Colonic mucosa (tissue), 4 donors: ENCODE measurements at regions not wholly inside any gene's neighbourhood (a gene's known extent, or its start where the extent isn't known, plus 50 kb on each side); places are given as distances from the start of the nearest gene placed in this dataset.

ENCODE experiments used
- DNase-seq: peaks from one replicate; pipeline ENCODE4 v3.0.0-alpha.2; 2020
- H3K27ac ChIP-seq: fragments of 200-600 bp; one replicate; pipeline ENCODE4 v1.8.0; 2021
- H3K27me3 ChIP-seq: fragments of 200-600 bp; one replicate; pipeline ENCODE4 v1.8.0; 2021
- H3K36me3 ChIP-seq: fragments of 200-600 bp; one replicate; pipeline ENCODE4 v1.8.0; 2021
- H3K4me1 ChIP-seq: fragments of 200-600 bp; one replicate; pipeline ENCODE4 v1.8.0; 2021; ENCODE audit warnings: mild to moderate bottlenecking
- H3K4me3 ChIP-seq: fragments of 200-600 bp; one replicate; pipeline ENCODE4 v1.8.0; 2021
- H3K9ac ChIP-seq, 2 donors: one replicate each; pipeline ENCODE4 v1.7.0; 2013; ENCODE audit warnings: control low read depth in 2 of 2, low read depth in 2 of 2, low read length in 2 of 2
- H3K9me3 ChIP-seq: fragments of 200-600 bp; one replicate; pipeline ENCODE4 v1.8.0; 2021
- CTCF ChIP-seq: fragments of 200-600 bp; IDR thresholded peaks from one replicate; pipeline ENCODE4 v1.8.0; 2022; ENCODE audit warnings: antibody characterized with exemption, mild to moderate bottlenecking
- intact Hi-C: fragments of 100-400 bp; cut with DNase I; formaldehyde crosslinking; loops from one replicate; pipeline ENCODE4 v1.14.1; 2022
- donor health status: healthy.
- donor health status: DM: no; HTN: no; CAD: no.
- donor health status: DM: no; HTN: no; CAD: no.

GRCh38 chr5:17907094-17907493, 272.8 kb downstream of the TAF11L14 start:
- Histone ChIP-seq H3K27ac (no peak overlapping the region), H3K4me3 (no peak overlapping the region), H3K4me1 (no peaks in the 10 kb centered on the region), H3K9me3 (no peaks in the 10 kb centered on the region), H3K27me3 (no peaks in the 10 kb centered on the region), H3K9ac (no peak overlapping the region), H3K36me3 (no peaks in the 10 kb centered on the region)
- intact Hi-C loops = no loop called here
- no peak for DNase-seq
- TF ChIP-seq CTCF = no peak

- Histone ChIP-seq H3K4me1 (no peaks in the 10 kb centered on the region), H3K27me3 (no peaks in the 10 kb centered on the region), H3K4me3 (no peak overlapping the region), H3K9me3 (no peaks in the 10 kb centered on the region), H3K36me3 (no peaks in the 10 kb centered on the region), H3K9ac (no peak overlapping the region), H3K27ac (no peak overlapping the region)
- DNase-seq = no peak
- intact Hi-C loops = no loop called here
- TF ChIP-seq CTCF = no peak
These were observed 276.1 kb downstream of the TAF11L14 start for GRCh38 chr5:17910318-17910717.

GRCh38 chr5:17912794-17913193, 278.5 kb downstream of the TAF11L14 start:
- H3K4me3 ChIP-seq = no peak overlapping the region
- H3K27ac ChIP-seq = no peak overlapping the region
- no peak overlapping the region for H3K9ac ChIP-seq
- intact Hi-C loops = no loop called here
- no peak for DNase-seq
- H3K27me3 ChIP-seq = no peaks in the 10 kb centered on the region
- H3K36me3 ChIP-seq = no peaks in the 10 kb centered on the region
- H3K4me1 ChIP-seq = no peaks in the 10 kb centered on the region
- no peak for TF ChIP-seq CTCF
- no peaks in the 10 kb centered on the region for H3K9me3 ChIP-seq

GRCh38 chr5:17916446-17916845, 282.2 kb downstream of the TAF11L14 start:
- TF ChIP-seq CTCF = no peak
- DNase-seq = no peak
- no peak overlapping the region for H3K9ac ChIP-seq
- H3K4me3 ChIP-seq = no peak overlapping the region
- intact Hi-C loops = no loop called here
- H3K27me3 ChIP-seq = no peaks in the 10 kb centered on the region
- no peaks in the 10 kb centered on the region for H3K4me1 ChIP-seq
- H3K36me3 ChIP-seq = no peaks in the 10 kb centered on the region
- no peak overlapping the region for H3K27ac ChIP-seq
- H3K9me3 ChIP-seq = no peaks in the 10 kb centered on the region

- H3K4me1 ChIP-seq = no peaks in the 10 kb centered on the region
- no peaks in the 10 kb centered on the region for H3K27me3 ChIP-seq
- H3K36me3 ChIP-seq = no peaks in the 10 kb centered on the region
- H3K27ac ChIP-seq = no peak overlapping the region
- intact Hi-C loops = no loop called here
- no peak overlapping the region for H3K9ac ChIP-seq
- no peak overlapping the region for H3K4me3 ChIP-seq
- no peak for TF ChIP-seq CTCF
- H3K9me3 ChIP-seq = no peaks in the 10 kb centered on the region
- DNase-seq = no peak
These were observed 283.2 kb downstream of the TAF11L14 start for GRCh38 chr5:17917465-17917864.
